ENCODE measurements at regions not wholly inside any gene's neighbourhood (a gene's known extent, or its start where the extent isn't known, plus 50 kb on each side); places are given as distances from the start of the nearest gene placed in this dataset.

GRCh38 chr6:170111816-170112582 is 178.9 kb downstream of the DLL1 start:
- no peaks in the 10 kb centered on the region for H3K9me3 ChIP-seq
- H3K36me3 ChIP-seq: no peaks in the 10 kb centered on the region
- intact Hi-C loops (cut with DNase I): no loop called here
- H3K4me3 ChIP-seq: no peak overlapping the region
- H3K27ac ChIP-seq: no peak overlapping the region
- DNase-seq: no peak
- TF ChIP-seq CTCF (IDR thresholded peaks at IDR 0.05) (no peak), POLR2A (IDR thresholded peaks at IDR 0.05) (no peak)
- H3K4me1 ChIP-seq: peaks cover 0 to 16% (median 0%) of the 10 kb centered on the region in 3 donors
- WGBS, 2 donors: 84 to 85% methylated on average over 12 to 13 of the region's 19 CpGs
- H3K27me3 ChIP-seq: peaks cover 0 to 13% (median 0%) of the 10 kb centered on the region in 4 donors

GRCh38 chr6:170111141-170111664 is 179.7 kb downstream of the DLL1 start:
- TF ChIP-seq POLR2A (IDR thresholded peaks at IDR 0.05) (no peak), CTCF (IDR thresholded peaks at IDR 0.05) (no peak)
- H3K4me1 ChIP-seq: peaks cover 0 to 8% (median 0%) of the 10 kb centered on the region in 3 donors

DNA sequence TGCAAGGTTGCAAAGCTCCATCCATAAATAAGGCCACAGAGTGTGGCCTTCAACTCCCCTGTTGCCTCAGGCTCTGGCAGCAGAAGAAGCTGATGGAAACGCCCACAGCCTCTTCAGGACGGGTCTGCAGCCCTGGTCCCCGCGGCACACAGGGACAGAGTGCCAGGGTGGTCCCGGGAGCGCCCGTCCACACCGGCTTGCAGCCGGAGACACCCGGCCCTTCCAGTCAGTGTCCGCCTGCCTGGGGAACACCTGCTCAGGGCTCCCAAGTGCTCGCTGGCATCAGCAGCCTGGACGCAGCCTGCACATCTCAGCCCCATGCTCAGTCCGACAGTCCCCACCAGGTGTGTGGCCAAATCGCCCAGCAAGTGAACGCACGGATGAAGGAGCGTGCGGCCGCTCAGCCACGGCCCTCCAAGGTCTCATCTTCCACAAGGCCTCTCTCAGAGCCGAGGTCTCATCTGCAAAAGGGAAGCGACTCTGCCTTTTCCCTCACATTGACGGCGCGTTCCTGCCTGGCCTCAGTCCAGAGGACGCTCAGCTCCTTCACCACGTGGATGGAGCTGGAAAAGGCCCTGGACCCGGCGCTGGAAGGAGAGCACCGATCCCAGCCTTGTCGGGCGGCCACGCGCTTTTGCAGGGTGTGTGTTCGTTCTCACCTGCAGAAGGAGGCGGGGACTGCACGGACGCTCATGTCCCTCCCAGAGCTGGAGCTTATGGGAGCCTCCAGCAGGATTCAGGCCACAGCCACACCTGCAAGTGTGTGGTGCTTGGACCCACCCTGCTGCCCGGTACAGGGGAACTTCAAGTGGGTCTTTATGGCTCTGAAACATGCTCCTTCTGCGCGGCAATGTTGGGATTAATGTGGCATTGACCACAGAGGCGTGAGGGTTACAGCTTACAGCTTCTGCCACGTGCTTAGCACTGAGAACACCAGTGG is 180.4 kb downstream of the DLL1 start:
- Histone ChIP-seq H3K4me3 (no peak overlapping the region), H3K4me1 (peaks cover 0 to under 1% (median 0%) of the 10 kb centered on the region in 3 donors), H3K27me3 (peaks cover 0 to 8% (median 0%) of the 10 kb centered on the region in 4 donors), H3K9me3 (no peaks in the 10 kb centered on the region), H3K27ac (no peak overlapping the region), H3K36me3 (no peaks in the 10 kb centered on the region)
- intact Hi-C loops (cut with DNase I): no loop called here
- 84 to 93% methylated on average over 13 to 14 of the region's 44 CpGs for WGBS, 2 donors
- TF ChIP-seq POLR2A (IDR thresholded peaks at IDR 0.05) (no peak), CTCF (IDR thresholded peaks at IDR 0.05) (no peak)
- DNase-seq: no peak

More at GRCh38 chr6:170111141-170111664, 179.7 kb downstream of the DLL1 start:
- DNase-seq: no peak
- WGBS, 2 donors: 86% methylated on average over 8 of the region's 8 CpGs
- H3K9me3 ChIP-seq: no peaks in the 10 kb centered on the region
- intact Hi-C loops (cut with DNase I): no loop called here
- H3K4me3 ChIP-seq: no peak overlapping the region
- H3K27ac ChIP-seq: no peak overlapping the region
- no peaks in the 10 kb centered on the region for H3K36me3 ChIP-seq
- peaks cover 0 to 9% (median 0%) of the 10 kb centered on the region in 4 donors for H3K27me3 ChIP-seq

DNA sequence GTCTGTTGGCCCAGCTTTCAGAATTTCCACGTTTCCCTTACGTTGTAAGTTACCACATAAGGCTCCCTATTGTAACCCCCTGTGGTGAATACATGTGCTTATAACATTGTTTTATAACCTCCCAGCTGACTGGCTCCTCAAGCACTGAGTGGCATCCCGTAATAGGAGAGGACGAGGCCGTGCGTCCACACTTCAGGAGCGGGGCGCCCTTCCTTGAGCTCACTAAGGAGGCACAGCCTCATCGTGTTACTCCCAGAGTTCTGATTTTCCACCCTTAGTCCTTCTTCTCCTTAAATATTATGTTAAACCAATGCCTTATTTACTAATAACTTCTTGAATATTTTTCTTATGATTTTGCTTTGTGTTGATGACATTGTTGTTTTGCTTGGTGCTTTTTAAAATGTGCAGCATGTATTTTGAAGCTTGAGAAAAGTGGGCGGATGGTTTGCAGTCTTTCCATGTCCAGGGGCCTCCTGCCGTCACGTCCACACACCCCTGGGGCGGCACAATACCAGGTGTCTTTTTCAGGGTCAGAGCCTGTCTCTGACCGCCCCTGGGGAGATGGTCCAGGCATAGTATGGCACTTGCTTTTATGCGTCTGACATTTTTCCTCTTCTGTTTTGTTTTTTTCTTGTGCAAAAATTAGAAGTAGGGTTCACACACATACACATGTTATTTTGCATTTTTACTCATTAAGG is 181.8 kb downstream of the DLL1 start:
- WGBS, 2 donors: 93% methylated on average over 15 of the region's 15 CpGs
- no peak for DNase-seq
- Histone ChIP-seq H3K4me3 (no peak overlapping the region), H3K27ac (no peak overlapping the region), H3K27me3 (no peaks in the 10 kb centered on the region), H3K4me1 (no peaks in the 10 kb centered on the region), H3K9me3 (no peaks in the 10 kb centered on the region), H3K36me3 (no peaks in the 10 kb centered on the region)
- no peak for TF ChIP-seq CTCF (IDR thresholded peaks at IDR 0.05)
- TF ChIP-seq POLR2A (IDR thresholded peaks at IDR 0.05): no peak
- intact Hi-C loops (cut with DNase I): no loop called here
